IMR-90 (cell line): ENCODE measurements at regions not wholly inside any gene's neighbourhood (a gene's known extent, or its start where the extent isn't known, plus 50 kb on each side); places are given as distances from the start of the nearest gene placed in this dataset.
"Not testable (repeated sequence)": the region's sequence is repeated elsewhere in the genome, so short reads cannot be mapped to it uniquely, and the experiment has no call there.

Experiments used
- ATAC-seq: fragments of 200-7000 bp; cut with Tn5 transposase; 2 replicates; pipeline ENCODE4 v1.9.1; 2020; ENCODE audit warnings: low read depth, mild to moderate bottlenecking, moderate library complexity
- BruUV-seq: library from RNA; stranded (reverse); fragments of 400-500 nt; replicated peaks from 2 replicates; lab custom pipeline; 2021; lab: Mats Ljungman, UMichigan
- CTCF ChIA-PET: fragments of 300-600 bp; formaldehyde crosslinking; extraction: SDS; loops from one replicate; lab custom pipeline; 2021; ENCODE audit warnings: antibody characterized with exemption; lab: Yijun Ruan, JAX
- POLR2A ChIA-PET: fragments of 300-600 bp; sonication (Branson Sonifier 250); formaldehyde crosslinking; loops from one replicate; lab custom pipeline; 2022; ENCODE audit warnings: antibody characterized with exemption; ENCODE audit not compliant: unreplicated experiment; lab: Charles Lee
- DNase-seq: peaks from one replicate; pipeline ENCODE4 v3.0.0; 2013
- H2AFZ ChIP-seq: replicated peaks from 2 replicates; pipeline ENCODE3; 2013; ENCODE audit warnings: low read length, mild to moderate bottlenecking; ENCODE audit not compliant: poor library complexity
- H2AK5ac ChIP-seq: 2 replicates; pipeline ENCODE4 v1.6.1; 2013; ENCODE audit warnings: low read depth, low read length, inconsistent platforms
- H2AK9ac ChIP-seq: replicated peaks from 2 replicates; pipeline ENCODE3; 2013; ENCODE audit warnings: mild to moderate bottlenecking, low read depth, low read length, moderate library complexity; ENCODE audit not compliant: poor library complexity
- H2BK120ac ChIP-seq: 2 replicates; pipeline ENCODE4 v1.6.1; 2013; ENCODE audit warnings: low read depth, low read length, inconsistent platforms
- H2BK15ac ChIP-seq: 3 replicates; pipeline ENCODE4 v1.6.1; 2013; ENCODE audit warnings: low read depth, low read length, inconsistent platforms
- H2BK20ac ChIP-seq: 2 replicates; pipeline ENCODE4 v1.6.1; 2013; ENCODE audit warnings: low read depth, mild to moderate bottlenecking, inconsistent platforms, low read length, moderate library complexity
- H2BK5ac ChIP-seq: 2 replicates; pipeline ENCODE4 v1.6.1; 2013; ENCODE audit warnings: mild to moderate bottlenecking, low read depth, low read length, inconsistent platforms; ENCODE audit not compliant: poor library complexity, severe bottlenecking
- H3K14ac ChIP-seq: replicated peaks from 2 replicates; pipeline ENCODE4 v1.6.1; 2013; ENCODE audit warnings: low read depth, low read length, inconsistent platforms
- H3K18ac ChIP-seq: 2 replicates; pipeline ENCODE4 v1.6.1; 2013; ENCODE audit warnings: low read depth, low read length, control low read depth
- H3K23ac ChIP-seq: 2 replicates; pipeline ENCODE4 v1.6.1; 2013; ENCODE audit warnings: low read depth, low read length, inconsistent platforms
- H3K27ac ChIP-seq: 2 replicates; pipeline ENCODE4 v1.5.1; 2013; ENCODE audit warnings: mild to moderate bottlenecking, control low read depth, low read length; ENCODE audit not compliant: insufficient read depth
- H3K27me3 ChIP-seq: 2 replicates; pipeline ENCODE4 v1.6.1; 2013; ENCODE audit warnings: low read length; ENCODE audit not compliant: control insufficient read depth, insufficient read depth
- H3K36me3 ChIP-seq: 2 replicates; pipeline ENCODE4 v1.6.1; 2013; ENCODE audit warnings: low read length, mixed read lengths; ENCODE audit not compliant: control insufficient read depth, insufficient read depth
- H3K4ac ChIP-seq: 2 replicates; pipeline ENCODE4 v1.6.1; 2013; ENCODE audit warnings: low read depth, low read length, inconsistent platforms
- H3K4me1 ChIP-seq: 2 replicates; pipeline ENCODE4 v1.6.1; 2013; ENCODE audit warnings: low read length, mixed read lengths; ENCODE audit not compliant: control insufficient read depth, insufficient read depth
- H3K4me2 ChIP-seq: 2 replicates; pipeline ENCODE4 v1.6.1; 2013; ENCODE audit warnings: low read depth, mild to moderate bottlenecking, control low read depth, low read length, moderate library complexity
- H3K4me3 ChIP-seq: 2 replicates; pipeline ENCODE4 v1.5.1; 2013; ENCODE audit warnings: low read depth, mild to moderate bottlenecking, control low read depth, low read length, moderate library complexity; ENCODE audit not compliant: insufficient read depth
- H3K56ac ChIP-seq: 2 replicates; pipeline ENCODE4 v1.6.1; 2013; ENCODE audit warnings: low read length, inconsistent platforms; ENCODE audit not compliant: insufficient read depth; ENCODE audit errors: extremely low read depth
- H3K79me1 ChIP-seq, 2 experiments: 2 replicates each; pipeline ENCODE4 v1.6.1; 2013; ENCODE audit warnings: low read length in 2 of 2, inconsistent platforms in 1 of 2, low read depth in 1 of 2
- H3K9ac ChIP-seq: 2 replicates; pipeline ENCODE4 v1.6.1; 2013; ENCODE audit warnings: low read depth, low read length, control low read depth
- H3K9me1 ChIP-seq: 2 replicates; pipeline ENCODE4 v1.6.1; 2013; ENCODE audit warnings: low read length, inconsistent platforms; ENCODE audit not compliant: insufficient read depth
- H3K9me3 ChIP-seq: 2 replicates; pipeline ENCODE4 v1.6.1; 2013; ENCODE audit warnings: low read length; ENCODE audit not compliant: control insufficient read depth, insufficient read depth
- H4K20me1 ChIP-seq: 2 replicates; pipeline ENCODE4 v1.6.1; 2013; ENCODE audit warnings: low read length, inconsistent platforms; ENCODE audit not compliant: insufficient read depth
- H4K5ac ChIP-seq: 2 replicates; pipeline ENCODE4 v1.6.1; 2013; ENCODE audit warnings: mild to moderate bottlenecking, low read depth, low read length, control low read depth
- H4K8ac ChIP-seq, 2 experiments: 2 replicates each; pipeline ENCODE4 v1.6.1; 2013; ENCODE audit warnings: low read depth in 2 of 2, low read length in 2 of 2, control low read depth in 1 of 2, inconsistent platforms in 1 of 2
- H4K91ac ChIP-seq: 2 replicates; pipeline ENCODE4 v1.6.1; 2013; ENCODE audit warnings: low read depth, low read length, inconsistent platforms; ENCODE audit not compliant: insufficient read depth
- WGBS, 2 experiments: methylation state at CpG; one replicate each; pipeline versions ENCODE4 v1.1.5 to v1.1.7; 2013; ENCODE audit warnings: missing lambda C conversion rate in 2 of 2; ENCODE audit not compliant: insufficient read length in 1 of 2; ENCODE audit errors: extremely low coverage in 2 of 2; 5-methylcytosine and 5-hydroxymethylcytosine counted together
- dilution Hi-C: fragments of 300-500 bp; cut with HindIII; formaldehyde crosslinking; loops from one replicate; pipeline ENCODE4 v1.14.3; 2018; ENCODE audit warnings: low sequenced_read_pairs; ENCODE audit not compliant: unreplicated experiment
- in situ Hi-C: fragments of 300-500 bp; cut with MboI; formaldehyde crosslinking; loops from 3 replicates; pipeline ENCODE4 v1.14.3; 2019; ENCODE audit warnings: low sequenced_read_pairs, inconsistent platforms, mixed read lengths
- intact Hi-C: fragments of 100-400 bp; cut with micrococcal nuclease; formaldehyde crosslinking; loops from 2 replicates; pipeline ENCODE4 v1.10.0; 2022

- POLR2A ChIA-PET: not testable (repeated sequence)
Measured at GRCh38 chr10:55899472-55900147, 461.4 kb downstream of the ZWINT start.

More at GRCh38 chr10:55899472-55900147, 461.4 kb downstream of the ZWINT start:
- H4K91ac ChIP-seq, H3K4me1 ChIP-seq, intact Hi-C loops, H2AFZ ChIP-seq, H3K56ac ChIP-seq, H3K27me3 ChIP-seq, H2AK9ac ChIP-seq, ATAC-seq, in situ Hi-C loops, H3K9me1 ChIP-seq, H2AK5ac ChIP-seq, H2BK15ac ChIP-seq, H2BK120ac ChIP-seq, H3K4me3 ChIP-seq, H3K23ac ChIP-seq, BruUV-seq, H4K8ac ChIP-seq, H2BK20ac ChIP-seq, H3K79me1 ChIP-seq, H3K27ac ChIP-seq, H3K18ac ChIP-seq, dilution Hi-C loops, H3K9me3 ChIP-seq, H3K4me2 ChIP-seq, CTCF ChIA-PET, DNase-seq, H3K36me3 ChIP-seq, H3K4ac ChIP-seq, H2BK5ac ChIP-seq, H4K20me1 ChIP-seq, H3K9ac ChIP-seq, H3K14ac ChIP-seq, H4K5ac ChIP-seq: not testable (repeated sequence)
- WGBS, 2 experiments: 75% methylated on average over 2 of the region's 25 CpGs; no CpG with 5 or more reads in 1 of the 2 experiments
